T-helper 2 cell treated with Interferon-gamma antibody and Interleukin-4, amounts not matched to agents 100 ng/mL and 5 ng/mL, for 36 hours (primary cell): ENCODE measurements at regions not wholly inside any gene's neighbourhood (a gene's known extent, or its start where the extent isn't known, plus 50 kb on each side); places are given as distances from the start of the nearest gene placed in this dataset.
"Not testable (repeated sequence)": the region's sequence is repeated elsewhere in the genome, so short reads cannot be mapped to it uniquely, and the experiment has no call there.

Source experiments
- intact Hi-C: fragments of 100-400 bp; cut with micrococcal nuclease; formaldehyde crosslinking; loops from one replicate; pipeline ENCODE4 v1.15.1; 2023

DNA sequence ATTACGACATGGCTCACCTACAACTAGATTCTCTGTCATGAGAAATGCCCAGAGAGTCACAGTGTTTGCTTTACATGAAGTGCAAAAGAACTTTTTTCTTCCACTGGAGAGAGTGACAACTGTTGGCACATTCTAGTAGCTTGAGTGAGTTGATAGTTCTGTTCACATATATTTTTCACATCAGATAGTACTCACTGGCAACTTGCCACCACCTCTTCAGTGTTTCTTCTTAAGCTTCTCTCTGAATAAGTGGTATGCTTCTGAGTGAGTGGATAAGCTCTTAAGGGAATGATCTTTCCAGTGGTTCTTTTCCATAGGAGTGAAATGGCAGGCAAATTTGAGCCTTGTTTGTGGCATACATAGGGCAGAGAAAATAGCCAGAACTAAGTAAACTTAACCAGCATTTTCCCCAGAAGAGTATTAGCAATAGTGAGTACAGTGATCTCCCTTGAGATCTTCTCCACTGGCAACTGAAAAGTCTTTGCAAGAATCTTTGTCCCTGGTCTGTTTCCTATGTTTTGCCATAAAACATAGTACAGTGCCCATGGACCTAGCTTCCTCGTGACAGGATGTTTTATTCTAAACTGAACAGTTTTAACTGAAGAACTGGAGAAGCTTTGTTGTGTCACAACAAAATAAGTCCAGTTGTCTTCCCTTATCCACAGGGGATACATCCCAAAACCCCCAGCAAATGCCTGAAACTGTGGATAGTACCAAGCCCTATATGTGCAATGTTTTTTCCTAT is 125.4 kb upstream of the CDK13 start:
- intact Hi-C loops: no loop called here

DNA sequence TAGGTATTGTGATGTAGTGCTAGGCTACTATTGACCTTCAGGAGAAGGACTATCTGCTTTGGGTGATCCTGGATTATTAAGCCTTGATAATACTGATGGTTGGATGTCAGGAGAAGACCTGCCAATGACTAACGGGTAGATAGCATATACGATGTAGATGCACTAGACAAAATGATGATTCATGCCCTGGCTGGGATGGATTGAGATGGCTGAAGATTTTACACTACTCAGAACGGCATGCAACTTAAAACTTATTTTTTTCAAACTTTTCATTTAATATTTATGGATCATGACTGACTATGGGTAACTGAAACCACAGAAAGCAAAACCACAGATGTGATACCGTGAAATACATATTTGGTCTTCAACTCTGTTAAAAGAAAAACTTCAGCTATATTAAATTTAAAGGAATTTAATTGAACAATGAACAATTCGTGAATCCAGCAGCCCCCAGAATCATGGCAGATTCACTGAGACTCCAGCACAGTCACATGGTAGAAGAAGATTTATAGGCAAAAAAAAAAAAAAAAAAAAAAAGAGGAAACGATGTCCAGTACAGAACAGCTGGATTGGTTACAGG is 124.6 kb upstream of the CDK13 start:
- intact Hi-C loops: no loop called here

DNA sequence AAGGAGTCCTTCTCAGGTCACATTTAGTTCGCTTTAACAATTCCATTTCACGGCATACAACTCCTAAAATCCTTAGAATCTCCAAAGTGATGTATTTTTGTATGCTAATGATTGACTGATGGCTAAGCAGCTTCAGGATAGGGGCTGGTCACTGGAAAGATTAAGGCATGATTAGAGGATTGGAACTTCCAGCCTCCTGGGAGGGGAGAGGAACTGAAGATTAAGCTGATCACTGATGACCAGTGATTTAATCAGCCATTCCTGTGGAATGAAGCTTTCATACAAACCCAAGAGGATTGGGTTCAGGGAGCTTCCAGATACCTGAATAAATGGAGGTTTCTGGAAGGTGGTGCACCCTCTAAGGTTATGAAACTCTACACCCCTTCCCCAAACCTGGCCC is 123.9 kb upstream of the CDK13 start:
- intact Hi-C loops: no loop called here

DNA sequence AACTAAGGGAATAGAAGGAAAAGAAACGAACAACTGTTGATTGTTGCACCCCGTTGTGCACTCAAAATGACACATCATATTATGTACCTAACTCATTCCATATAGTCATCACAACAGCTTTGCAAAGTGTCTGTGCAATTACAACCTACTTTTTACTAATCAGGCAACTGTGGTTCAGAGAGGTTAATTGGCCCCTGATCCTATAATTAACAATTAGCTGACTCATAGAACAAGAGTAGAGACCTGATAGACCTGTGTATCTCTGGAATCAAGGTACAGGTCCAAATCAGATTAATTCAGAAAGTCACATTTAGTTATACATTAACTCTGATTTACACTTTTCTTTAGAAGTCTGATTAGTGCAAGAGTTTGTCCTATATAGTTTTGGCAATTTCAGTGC is 122.5 kb upstream of the CDK13 start:
- intact Hi-C loops: no loop called here

- intact Hi-C loops: no loop called here
Observed at GRCh38 chr7:39829028-39829427, 121.0 kb upstream of the CDK13 start.

GRCh38 chr7:39832519-39833085 is 117.5 kb upstream of the CDK13 start:
- intact Hi-C loops: no loop called here

- intact Hi-C loops: not testable (repeated sequence)
Observed at GRCh38 chr7:39833180-39833799, 116.8 kb upstream of the CDK13 start.

- intact Hi-C loops: not testable (repeated sequence)
Observed at GRCh38 chr7:39833865-39834634, 116.0 kb upstream of the CDK13 start.

DNA sequence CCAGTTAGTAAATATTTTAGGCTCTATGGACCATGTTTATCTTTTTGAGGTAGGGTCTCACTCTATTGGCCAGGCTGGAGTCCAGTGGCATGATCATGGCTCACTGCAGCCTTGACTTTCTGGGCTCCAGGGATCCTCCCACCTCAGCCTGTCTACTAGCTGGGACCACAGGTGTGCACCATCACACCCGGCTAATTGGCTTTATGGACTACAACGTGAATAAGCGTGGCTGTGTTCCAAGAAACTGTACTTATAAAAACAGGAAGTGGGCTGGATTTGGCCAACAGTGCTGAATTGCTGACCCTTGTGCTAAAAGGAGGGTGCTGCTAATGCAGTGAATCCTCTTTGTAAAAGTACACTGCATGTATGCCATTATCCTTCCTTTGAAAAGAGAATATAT is 111.7 kb upstream of the CDK13 start:
- intact Hi-C loops: no loop called here

GRCh38 chr7:39845006-39845405 is 105.0 kb upstream of the CDK13 start:
- intact Hi-C loops: no loop called here

GRCh38 chr7:39847227-39847626 is 102.8 kb upstream of the CDK13 start:
- intact Hi-C loops: no loop called here

- intact Hi-C loops: no loop called here
Observed at GRCh38 chr7:39851466-39852045, 98.5 kb upstream of the CDK13 start.

DNA sequence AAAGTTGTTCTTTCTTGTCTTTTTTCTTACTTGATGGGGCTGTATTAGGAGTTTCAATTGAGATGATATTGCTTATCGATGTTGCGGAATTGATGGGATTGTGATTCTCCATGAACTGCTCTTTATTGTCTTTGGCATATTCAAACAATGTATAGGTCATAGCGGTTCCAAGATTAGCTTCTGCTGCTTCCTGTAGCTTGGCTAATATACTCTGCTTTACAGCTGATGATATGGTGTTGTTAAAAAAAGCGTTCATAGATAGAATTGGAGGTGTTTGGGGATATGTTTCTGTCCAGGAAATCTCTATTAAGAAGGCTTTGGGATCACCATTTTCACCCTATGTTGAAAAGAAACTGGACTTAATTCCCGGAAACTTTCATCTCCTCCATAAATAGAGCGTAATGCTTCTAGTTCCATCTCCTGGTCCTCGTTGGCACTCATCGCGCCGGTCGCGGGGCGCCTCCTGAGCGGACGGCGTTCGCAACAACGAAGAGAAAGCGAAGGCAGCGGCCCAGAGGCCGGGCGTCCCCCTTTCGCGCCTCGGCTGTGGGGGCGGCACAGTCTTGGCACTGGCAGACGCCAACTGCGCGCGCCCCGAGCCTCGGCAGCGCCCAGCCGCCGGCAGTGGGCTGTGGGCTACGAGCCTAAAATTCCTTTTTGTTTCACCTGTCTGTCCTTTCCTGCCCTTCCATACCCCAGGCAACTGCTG is 95.3 kb upstream of the CDK13 start:
- intact Hi-C loops: not testable (repeated sequence)

DNA sequence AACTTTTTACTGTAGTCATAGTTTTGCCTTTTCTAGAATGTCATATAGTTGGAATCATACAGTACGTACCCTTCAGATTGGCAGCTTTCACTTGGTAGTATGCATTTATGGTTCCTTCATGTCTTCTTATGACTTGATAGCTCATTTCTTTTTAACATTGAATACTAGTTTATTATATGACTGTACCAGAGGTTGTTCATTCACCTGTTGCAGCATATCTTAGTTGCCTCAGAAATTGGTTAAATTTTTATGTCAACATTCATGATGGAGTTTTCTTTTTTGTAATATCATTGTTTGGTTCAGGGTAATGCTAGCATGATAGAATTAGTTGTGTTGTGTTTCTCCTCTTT is 94.8 kb upstream of the CDK13 start:
- intact Hi-C loops: no loop called here

DNA sequence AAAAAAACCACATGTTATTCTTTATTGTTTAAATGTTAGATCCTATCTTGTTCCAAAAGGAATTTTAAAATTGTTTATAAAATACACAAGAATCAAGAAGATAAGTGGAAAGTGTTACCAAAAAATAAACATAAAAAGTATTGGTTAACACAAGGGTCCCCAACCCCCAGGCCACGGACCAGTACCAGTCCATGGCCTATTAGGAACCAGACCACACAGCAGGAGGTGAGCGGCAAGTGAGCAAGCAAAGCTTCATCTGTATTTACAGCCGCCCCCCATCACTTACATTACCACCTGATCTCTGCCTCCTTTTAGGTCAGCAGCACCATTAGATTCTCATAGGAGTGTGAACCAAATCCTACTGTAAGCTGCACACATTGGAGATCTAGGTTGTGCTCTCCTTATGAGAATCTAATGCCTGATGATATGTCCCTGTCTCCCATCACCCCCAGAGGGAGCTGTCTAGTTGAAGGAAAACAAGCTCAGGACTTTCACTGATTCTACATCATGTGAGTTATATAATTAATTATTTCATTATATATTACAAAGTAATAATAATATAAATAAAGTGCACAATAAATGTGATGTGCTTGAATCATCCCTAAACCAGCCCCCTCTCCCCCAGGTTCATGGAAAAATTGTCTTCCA is 86.3 kb upstream of the CDK13 start:
- intact Hi-C loops: not testable (repeated sequence)

DNA sequence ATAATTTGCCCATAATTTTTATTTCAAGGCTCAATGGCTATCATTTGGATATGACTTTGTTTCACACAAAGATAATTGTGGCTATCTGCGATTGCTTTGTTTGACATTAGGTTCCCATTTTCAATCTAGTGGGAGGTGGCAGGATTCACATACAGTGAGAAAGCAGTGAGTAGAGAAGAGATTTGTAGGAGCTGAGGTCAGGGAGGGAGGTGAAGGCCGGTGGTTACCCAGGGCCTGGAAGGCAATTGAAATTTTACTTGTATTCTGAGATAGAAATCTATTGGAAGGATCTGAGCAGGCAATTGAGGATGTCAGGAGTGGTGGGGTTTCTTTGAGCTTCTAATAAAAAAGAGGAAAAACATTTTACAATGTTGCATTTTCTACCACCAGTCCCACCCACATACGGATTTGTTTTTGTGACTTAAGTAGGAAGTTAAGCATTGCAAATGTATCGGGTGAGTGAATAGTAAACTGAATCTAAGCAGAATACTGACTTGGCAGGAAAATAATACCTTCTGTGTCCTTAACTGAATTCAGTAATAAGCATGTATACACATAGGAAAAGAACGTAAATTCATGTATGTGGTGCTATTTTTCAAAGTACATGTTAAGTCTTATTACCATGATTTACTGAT is 80.1 kb upstream of the CDK13 start:
- intact Hi-C loops: not testable (repeated sequence)

- intact Hi-C loops: not testable (repeated sequence)
Observed at GRCh38 chr7:39871610-39872009, 78.4 kb upstream of the CDK13 start.

- intact Hi-C loops: no loop called here
Observed at GRCh38 chr7:39880556-39880955, 69.5 kb upstream of the CDK13 start.

- intact Hi-C loops: no loop called here
Observed at GRCh38 chr7:39882148-39882784, 67.8 kb upstream of the CDK13 start.
